Osteoblast (primary cell): ENCODE measurements at regions not wholly inside any gene's neighbourhood (a gene's known extent, or its start where the extent isn't known, plus 50 kb on each side); places are given as distances from the start of the nearest gene placed in this dataset.
"Not testable (repeated sequence)": the region's sequence is repeated elsewhere in the genome, so short reads cannot be mapped to it uniquely, and the experiment has no call there.

Experiments used
- DNase-seq: peaks from one replicate; pipeline ENCODE4 v3.0.0; 2011; ENCODE audit warnings: low spot score, mixed read lengths; ENCODE audit not compliant: insufficient read length; ENCODE audit errors: missing footprints
- H2AFZ ChIP-seq: 2 replicates; pipeline ENCODE4 v1.6.0; 2011; ENCODE audit warnings: mild to moderate bottlenecking, low read length
- H3K27ac ChIP-seq: 2 replicates; pipeline ENCODE4 v1.5.1; 2011; ENCODE audit warnings: mild to moderate bottlenecking, low read depth, low read length, moderate library complexity
- H3K27me3 ChIP-seq: 2 replicates; pipeline ENCODE4 v1.6.0; 2012; ENCODE audit warnings: mild to moderate bottlenecking, control low read depth, inconsistent platforms, low read length, moderate library complexity; ENCODE audit not compliant: insufficient read depth
- H3K36me3 ChIP-seq: 2 replicates; pipeline ENCODE4 v1.5.1; 2011; ENCODE audit warnings: mild to moderate bottlenecking, low read length, control low read depth, moderate library complexity; ENCODE audit not compliant: insufficient read depth
- H3K4me1 ChIP-seq: 2 replicates; pipeline ENCODE4 v1.5.1; 2011; ENCODE audit warnings: mild to moderate bottlenecking, low read length, control low read depth, moderate library complexity; ENCODE audit not compliant: insufficient read depth
- H3K4me2 ChIP-seq: 2 replicates; pipeline ENCODE4 v1.6.0; 2011; ENCODE audit warnings: mild to moderate bottlenecking, low read length; ENCODE audit not compliant: insufficient read depth
- H3K4me3 ChIP-seq: fragments of 200-600 bp; sonication (generic); 3 replicates; pipeline ENCODE4 v1.5.1; 2012; ENCODE audit warnings: mild to moderate bottlenecking, low read length, inconsistent platforms; ENCODE audit not compliant: insufficient read depth
- H3K79me2 ChIP-seq: 2 replicates; pipeline ENCODE4 v1.6.0; 2012; ENCODE audit warnings: mild to moderate bottlenecking, low read length, control low read depth, inconsistent platforms; ENCODE audit not compliant: insufficient read depth
- H3K9me3 ChIP-seq: 2 replicates; pipeline ENCODE4 v1.5.1; 2011; ENCODE audit warnings: low read depth, low read length, control low read depth
- H4K20me1 ChIP-seq: 2 replicates; pipeline ENCODE4 v1.6.0; 2012; ENCODE audit warnings: mild to moderate bottlenecking, low read length, control low read depth; ENCODE audit not compliant: insufficient read depth
- CTCF ChIP-seq: IDR thresholded peaks from 2 replicates; pipeline ENCODE4 v1.5.1; 2011; ENCODE audit warnings: mild to moderate bottlenecking, low read depth, low read length, moderate library complexity; ENCODE audit errors: extremely low read depth

- H3K4me1 ChIP-seq = no peaks in the 10 kb centered on the region
- H3K27ac ChIP-seq = no peak overlapping the region
- no peaks in the 10 kb centered on the region for H3K36me3 ChIP-seq
- no peak for TF ChIP-seq CTCF
- H3K27me3 ChIP-seq = no peaks in the 10 kb centered on the region
- H3K4me2 ChIP-seq = no peak overlapping the region
- no peaks in the 10 kb centered on the region for H3K9me3 ChIP-seq
- no peak overlapping the region for H3K4me3 ChIP-seq
- no peak for DNase-seq
- H2AFZ ChIP-seq = no peak overlapping the region
- H3K79me2 ChIP-seq = no peaks in the 10 kb centered on the region
- H4K20me1 ChIP-seq = no peaks in the 10 kb centered on the region
Measured at GRCh38 chr22:47352920-47353700, 590.7 kb downstream of the TBC1D22A start.

GRCh38 chr22:47351836-47352579, 589.6 kb downstream of the TBC1D22A start:
- no peak overlapping the region for H3K4me2 ChIP-seq
- DNase-seq = no peak
- no peaks in the 10 kb centered on the region for H4K20me1 ChIP-seq

GRCh38 chr22:47346287-47346686, 583.8 kb downstream of the TBC1D22A start:
- not testable (repeated sequence) for H3K79me2 ChIP-seq, H3K4me1 ChIP-seq, H3K36me3 ChIP-seq, H3K9me3 ChIP-seq, H4K20me1 ChIP-seq, H3K27me3 ChIP-seq, DNase-seq, H3K27ac ChIP-seq, H3K4me2 ChIP-seq, H3K4me3 ChIP-seq, H2AFZ ChIP-seq

More at GRCh38 chr22:47351836-47352579, 589.6 kb downstream of the TBC1D22A start:
- Histone ChIP-seq H3K27me3 (no peaks in the 10 kb centered on the region), H3K4me1 (no peaks in the 10 kb centered on the region), H2AFZ (no peak overlapping the region), H3K36me3 (no peaks in the 10 kb centered on the region), H3K9me3 (no peaks in the 10 kb centered on the region), H3K27ac (no peak overlapping the region), H3K79me2 (no peaks in the 10 kb centered on the region), H3K4me3 (no peak overlapping the region)
- no peak for TF ChIP-seq CTCF

GRCh38 chr22:47345025-47345424, 582.6 kb downstream of the TBC1D22A start:
- Histone ChIP-seq H3K9me3 (no peaks in the 10 kb centered on the region), H3K4me2 (no peak overlapping the region), H3K27ac (no peak overlapping the region), H3K36me3 (no peaks in the 10 kb centered on the region), H3K27me3 (no peaks in the 10 kb centered on the region), H2AFZ (no peak overlapping the region), H3K4me1 (no peaks in the 10 kb centered on the region), H3K79me2 (no peaks in the 10 kb centered on the region), H4K20me1 (no peaks in the 10 kb centered on the region), H3K4me3 (no peak overlapping the region)
- no peak for TF ChIP-seq CTCF
- DNase-seq = no peak
